ENCODE measurements at regions not wholly inside any gene's neighbourhood (a gene's known extent, or its start where the extent isn't known, plus 50 kb on each side); places are given as distances from the start of the nearest gene placed in this dataset.

DNA sequence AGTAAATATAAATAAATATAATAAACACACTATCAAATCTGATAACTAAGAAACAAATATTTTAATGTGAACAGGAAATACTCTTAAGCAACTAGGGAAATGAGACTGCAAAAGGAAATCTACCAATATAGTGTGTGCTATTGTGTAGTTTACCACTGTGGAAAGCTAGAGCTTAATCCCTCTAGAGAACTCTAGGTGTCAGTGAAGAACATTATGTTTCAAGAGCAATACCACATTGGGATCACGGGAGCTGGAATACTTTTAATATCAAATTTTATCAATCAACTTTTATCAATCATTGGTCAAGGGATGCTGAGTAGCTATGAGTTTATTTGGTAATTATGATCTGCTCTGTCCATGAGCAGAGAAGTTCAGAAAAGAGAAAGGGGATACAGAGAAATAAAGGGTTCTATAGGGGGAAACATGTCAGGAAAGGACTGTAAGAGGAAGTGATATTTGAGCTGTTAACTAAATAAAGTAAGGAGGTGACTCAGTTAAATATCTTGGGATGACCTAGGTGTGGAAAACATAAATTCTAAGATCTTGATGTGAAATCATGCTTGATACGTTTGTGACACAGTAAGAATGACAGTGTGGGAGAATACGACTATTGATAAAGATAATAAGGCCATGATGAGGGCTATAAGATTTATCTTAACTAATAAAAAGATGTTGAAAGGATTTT, 762.2 kb upstream of the ALCAM start:
- DNase-seq, result peak; percentile 25

GRCh38 chr3:104606812-104607211, 759.9 kb upstream of the ALCAM start:
- DNase-seq, result no peak

DNA sequence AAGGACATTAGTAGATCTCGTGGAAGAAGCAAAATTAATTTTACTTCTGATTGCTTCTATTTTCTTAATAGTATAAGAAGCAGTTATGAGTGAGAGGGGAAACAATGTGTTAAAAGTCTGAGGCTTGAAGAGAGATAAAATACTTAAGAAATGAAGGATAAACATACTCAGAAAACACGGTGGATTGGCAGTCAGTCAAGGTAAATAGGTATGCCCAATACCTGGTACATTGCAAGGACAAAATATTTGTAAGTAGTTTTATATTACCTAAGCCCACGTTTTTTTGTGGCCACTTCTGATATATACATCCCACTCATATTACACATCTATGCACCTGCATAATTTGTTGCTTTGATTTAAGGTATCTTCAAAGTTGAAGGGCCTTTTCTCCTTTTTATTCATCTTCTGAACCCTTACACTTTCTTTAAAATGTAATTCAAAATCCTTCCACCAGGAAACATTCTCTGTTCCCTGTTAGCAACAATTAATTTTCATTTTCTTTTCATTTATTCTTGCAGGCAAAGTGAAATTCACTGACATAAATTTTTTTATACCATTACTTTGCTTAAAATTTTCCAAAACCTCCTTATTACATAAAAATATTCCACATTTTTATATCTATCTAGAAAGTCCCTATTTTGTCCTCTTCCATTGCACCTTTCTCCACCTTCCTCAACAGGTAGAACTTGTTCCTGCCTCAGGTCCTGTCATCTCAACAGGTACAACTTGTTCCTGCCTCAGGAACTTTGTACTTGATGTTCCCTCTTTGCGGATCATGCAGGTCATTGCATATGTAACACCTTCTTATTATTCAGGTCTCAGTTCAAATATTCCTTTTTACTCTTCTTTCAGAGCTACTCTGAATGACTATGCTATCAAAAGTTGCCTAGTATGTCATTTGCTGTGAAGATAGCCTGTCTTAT, 755.7 kb upstream of the ALCAM start:
- no peak for DNase-seq

DNA sequence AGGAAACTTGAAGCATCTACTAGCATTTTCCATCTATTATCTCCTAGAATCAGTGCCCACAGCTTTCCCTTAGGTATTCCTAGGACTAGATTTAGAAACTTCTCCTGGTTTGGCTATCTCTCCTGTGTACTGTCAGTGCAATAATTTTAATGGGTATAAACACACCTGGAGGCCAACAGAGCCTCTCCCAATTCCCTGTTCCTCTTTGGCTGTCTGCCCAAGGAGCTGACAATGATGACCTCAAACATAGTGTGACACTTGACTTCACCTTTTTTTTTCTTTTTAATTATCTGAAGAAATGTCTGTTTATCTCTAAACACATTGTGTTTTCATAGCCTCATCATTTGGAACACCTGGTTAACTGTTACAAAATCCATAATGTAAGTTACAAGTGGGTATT, 754.5 kb upstream of the ALCAM start:
- DNase-seq, result no peak

DNA sequence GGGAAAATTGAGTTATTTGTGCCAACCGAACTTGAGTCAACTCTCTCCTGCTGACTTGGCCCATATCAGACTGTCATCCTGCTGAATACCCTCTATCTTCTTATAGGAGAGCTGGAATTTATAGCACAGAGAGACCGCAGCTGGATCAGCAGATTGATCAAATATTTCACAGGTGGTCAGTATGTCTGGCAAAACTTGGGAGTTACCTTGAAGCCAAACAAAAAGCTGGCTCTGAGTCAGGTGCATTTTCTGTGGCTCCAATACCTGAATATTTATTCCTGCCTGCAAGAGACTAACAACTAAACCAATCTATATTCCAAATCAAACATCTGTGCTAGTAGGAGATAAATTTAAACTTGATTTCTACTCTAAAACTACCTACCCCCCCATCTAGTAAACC, 752.1 kb upstream of the ALCAM start:
- DNase-seq, result no peak

DNA sequence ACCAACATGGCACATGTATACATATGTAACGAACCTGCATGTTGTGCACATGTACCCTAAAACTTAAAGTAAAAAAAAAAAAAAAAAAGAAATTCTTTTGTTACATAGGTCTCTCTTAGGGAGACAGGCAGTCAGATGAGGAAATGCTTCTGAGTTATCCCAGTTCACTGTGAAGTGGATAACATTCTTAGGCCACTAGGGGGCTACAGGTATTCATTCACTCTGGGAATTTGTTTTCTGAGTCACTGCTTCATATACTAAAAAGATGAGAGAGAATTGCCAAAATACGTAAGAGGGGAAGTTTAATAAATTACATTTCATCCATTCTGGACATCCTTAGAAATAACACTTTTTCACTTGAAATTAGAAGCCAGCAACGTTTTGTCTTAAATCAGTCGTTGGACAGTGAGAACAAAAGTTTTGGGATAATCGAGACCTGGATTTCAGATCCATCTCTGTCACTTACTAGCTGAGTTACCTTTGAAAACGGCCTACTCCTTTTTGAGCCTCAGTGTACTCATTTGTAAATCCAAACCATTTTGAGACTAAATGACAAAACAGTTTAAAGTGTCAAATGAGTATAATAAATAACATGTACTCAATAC, 738.4 kb upstream of the ALCAM start:
- DNase-seq, result peak; percentile 59

DNA sequence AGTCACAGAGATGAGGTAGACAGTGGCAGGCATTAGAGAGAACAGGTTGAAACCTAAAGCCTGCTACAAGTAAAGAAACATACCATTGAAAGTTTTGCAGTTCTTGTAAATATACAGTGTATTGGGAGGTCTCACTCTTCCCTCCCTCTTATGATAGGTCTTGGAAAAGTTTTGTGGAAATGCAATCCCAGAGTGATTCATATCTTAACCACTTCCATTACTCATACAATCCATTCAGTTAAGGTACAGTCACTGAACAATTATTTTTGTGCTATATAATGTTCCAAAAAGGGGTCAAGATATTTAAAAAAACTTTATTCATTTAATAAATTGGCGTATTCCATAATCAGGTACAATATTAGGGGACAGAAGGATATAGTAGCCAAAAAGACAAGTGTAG, 737.7 kb upstream of the ALCAM start:
- no peak for DNase-seq

GRCh38 chr3:104631254-104631653, 735.5 kb upstream of the ALCAM start:
- no peak for DNase-seq

DNA sequence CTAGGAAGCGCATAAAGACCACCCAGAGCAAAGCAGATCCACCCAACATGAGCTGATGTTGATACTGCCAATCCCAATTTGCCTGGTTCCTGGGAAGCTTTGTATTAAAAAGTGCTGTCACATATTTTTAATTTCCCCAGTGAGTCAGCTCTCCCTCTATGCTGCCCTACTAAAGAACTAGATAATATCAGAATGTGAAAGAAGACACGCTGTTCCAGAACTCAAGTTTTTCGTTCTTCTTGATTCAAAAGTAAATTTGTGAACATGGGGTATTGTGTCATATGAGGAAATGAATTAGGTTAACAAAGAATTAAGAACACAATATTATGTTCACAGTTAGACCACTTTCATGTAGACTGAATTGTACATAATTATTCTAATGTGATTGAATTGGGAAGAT, 734.2 kb upstream of the ALCAM start:
- DNase-seq, result no peak

DNA sequence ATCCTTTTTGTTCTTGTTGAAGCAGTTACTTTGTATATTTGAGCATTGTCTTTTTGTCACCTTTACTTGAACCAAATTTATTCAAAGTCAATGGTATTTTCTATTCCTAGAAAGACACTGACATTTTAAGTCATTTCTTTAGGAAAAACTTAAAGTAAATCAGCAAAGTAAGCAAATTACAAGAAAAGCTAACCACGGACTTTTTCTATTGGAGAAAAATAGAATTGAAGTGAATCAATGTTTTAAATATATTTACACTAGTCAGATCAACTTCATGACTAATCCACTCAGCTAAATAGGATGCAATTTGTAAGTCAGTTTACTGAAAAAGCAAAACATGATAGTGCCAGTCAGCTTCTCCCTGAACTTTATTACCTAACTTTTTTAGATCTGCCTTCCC, 733.8 kb upstream of the ALCAM start:
- DNase-seq, result no peak

DNA sequence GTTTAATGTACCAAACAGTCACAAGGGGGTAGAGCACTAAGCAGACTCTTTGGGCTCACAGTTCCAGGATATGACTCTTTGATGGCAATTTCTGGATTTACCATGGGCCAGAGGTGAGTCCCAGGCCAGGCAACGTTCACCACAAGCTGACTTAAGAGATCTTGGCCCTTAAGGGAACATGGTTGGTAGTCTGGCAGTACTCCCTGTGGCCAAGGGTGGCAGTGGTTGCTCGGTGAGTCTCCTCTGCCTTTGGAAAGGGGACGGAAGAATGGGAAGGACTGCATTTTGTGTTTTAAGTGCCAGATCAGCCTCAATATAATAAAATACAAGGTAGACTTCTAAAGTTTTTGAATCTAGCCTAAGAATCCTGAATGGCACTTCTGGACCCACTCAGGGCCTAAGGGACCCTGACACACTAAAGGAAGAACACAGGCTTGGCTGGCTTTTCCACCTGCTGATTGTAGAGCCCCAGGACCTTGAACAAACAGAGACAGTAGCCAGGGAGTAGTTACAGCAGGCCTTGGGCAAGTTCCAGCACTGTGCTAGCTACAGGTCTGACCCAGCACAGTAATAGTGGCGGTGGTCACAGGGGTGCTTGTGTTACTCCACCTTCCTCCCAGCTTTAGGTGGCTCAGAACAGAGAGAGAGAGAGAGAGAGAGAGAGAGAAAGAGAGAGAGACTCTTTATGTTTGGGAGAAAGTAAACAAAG, 730.7 kb upstream of the ALCAM start:
- DNase-seq, result peak; percentile 9

GRCh38 chr3:104642827-104643226, 723.9 kb upstream of the ALCAM start:
- DNase-seq, result no peak

DNA sequence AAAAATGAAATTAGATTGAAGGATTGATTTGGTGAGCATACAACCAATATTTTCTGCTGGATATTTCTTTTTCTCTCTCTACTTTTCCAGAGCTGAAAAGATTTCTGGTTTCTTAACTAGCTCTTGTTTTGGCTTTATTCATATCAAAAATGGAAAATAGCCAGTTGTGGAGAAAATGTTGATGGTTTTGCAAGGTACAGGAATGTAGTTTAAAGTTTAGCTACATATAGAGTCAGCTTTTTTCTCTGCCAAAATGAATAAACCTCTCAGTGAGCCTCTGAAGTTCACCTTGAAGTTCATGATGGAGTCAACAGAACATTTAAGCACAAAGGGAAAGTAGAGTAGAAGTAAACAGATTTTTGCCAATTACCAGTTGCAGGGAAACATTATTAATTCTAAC, 720.5 kb upstream of the ALCAM start:
- DNase-seq, result no peak

GRCh38 chr3:104648823-104649222, 717.9 kb upstream of the ALCAM start:
- no peak for DNase-seq

DNA sequence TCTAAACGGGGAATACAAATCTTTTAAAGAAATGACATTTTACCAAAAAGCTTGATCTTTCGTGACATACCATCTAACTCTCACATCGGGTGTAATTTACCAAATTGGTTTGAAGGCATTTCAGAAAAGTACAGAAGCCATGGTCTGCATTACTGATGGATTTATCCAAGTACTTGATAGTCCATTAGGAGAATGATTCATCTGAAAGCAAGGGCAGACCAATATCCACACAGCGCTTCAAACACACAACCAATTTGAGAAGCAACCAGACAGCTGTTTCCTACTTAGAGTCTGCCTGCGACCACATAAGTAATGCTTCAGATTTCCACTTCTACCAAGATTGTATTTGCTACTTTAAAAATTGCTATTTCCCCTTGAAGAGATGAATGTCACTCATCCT, 697.6 kb upstream of the ALCAM start:
- no peak for DNase-seq

DNA sequence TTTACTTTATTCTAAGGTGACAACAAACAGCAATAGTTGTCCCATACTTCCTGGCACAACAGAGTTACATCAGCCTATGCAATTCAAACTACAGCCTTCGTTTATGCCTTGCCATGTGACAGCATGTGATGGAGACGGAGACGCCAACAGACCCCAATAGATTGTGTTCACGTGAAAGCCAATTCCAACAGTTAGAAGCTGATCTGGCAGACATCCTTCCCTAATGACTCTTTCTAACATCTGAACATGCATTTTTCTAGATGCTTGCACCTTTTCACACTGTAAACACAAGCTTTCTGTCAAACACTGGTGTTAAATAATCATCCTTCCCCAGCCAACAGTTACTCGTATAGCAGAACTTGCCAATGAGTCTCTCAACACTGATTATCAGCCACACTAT, 694.4 kb upstream of the ALCAM start:
- DNase-seq, result no peak

GRCh38 chr3:104673981-104674380, 692.7 kb upstream of the ALCAM start:
- DNase-seq, result no peak

GRCh38 chr3:104676241-104676640, 690.5 kb upstream of the ALCAM start:
- no peak for DNase-seq

- no peak for DNase-seq
Measured at GRCh38 chr3:104677932-104678331, 688.8 kb upstream of the ALCAM start.

DNA sequence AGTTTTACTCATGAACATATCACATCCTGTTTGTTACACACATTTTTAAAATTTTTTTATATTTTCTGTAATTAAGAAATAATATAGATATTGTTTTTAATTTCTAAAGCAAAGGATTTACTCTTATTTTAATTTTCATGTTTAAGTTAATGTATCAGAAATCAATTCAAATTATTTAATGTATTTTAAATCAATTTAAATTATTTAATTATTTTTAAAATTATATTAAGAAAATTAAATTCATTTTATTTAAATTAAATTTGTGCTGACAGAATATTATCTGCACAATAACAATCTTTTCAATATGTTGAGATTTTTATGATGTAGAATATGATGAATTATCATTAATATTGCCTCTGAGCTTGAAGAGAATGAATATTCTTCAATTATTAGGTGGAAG, 681.2 kb upstream of the ALCAM start:
- no peak for DNase-seq

DNA sequence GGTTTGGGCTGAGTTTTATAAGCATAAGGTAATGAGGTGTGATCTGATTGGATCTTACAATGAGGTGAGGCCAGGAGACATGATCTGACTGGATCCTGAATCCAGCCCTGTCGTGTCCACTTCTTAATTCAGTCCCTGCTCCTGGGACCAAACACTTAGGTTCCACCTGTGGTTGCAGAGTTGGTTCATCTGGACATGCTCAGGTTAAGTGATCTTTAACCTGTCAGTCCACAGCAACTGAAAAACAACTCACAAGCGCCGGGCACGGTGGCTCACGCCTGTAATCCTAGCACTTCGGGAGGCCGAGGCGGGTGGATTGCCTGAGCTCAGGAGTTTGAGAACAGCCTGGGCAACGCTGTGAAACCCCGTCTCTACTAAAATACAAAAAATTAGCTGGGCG, 679.3 kb upstream of the ALCAM start:
- DNase-seq, result no peak

DNA sequence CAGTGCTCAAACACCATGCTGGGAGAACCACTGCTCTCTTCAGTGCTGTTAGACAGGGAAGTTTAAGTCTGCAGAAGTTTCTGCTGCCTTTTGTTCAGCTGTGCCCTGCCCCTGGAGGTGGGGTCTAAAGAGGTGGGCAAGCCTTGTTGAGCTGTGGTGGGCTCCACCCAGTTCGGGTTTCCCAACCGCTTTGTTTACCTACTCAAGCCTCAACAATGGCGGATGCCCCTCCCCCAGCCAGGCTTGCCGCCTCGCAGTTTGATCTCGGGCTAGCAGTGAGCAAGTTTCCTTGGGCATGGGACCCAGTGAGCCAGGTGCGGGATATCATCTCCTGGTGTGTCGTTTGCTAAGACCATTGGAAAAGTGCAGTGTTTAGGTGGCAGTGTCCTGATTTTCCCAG, 670.2 kb upstream of the ALCAM start:
- no peak for DNase-seq

GRCh38 chr3:104711406-104711805, 655.3 kb upstream of the ALCAM start:
- no peak for DNase-seq
